ENCODE measurements at regions not wholly inside any gene's neighbourhood (a gene's known extent, or its start where the extent isn't known, plus 50 kb on each side); places are given as distances from the start of the nearest gene placed in this dataset.
"Not testable (repeated sequence)": the region's sequence is repeated elsewhere in the genome, so short reads cannot be mapped to it uniquely, and the experiment has no call there.

GRCh38 chr2:111445191-111445929, 324.6 kb downstream of the BCL2L11 start:
- TF ChIP-seq CTCF (IDR thresholded peaks at IDR 0.05; ENCODE audit: insufficient read depth, low read length); POLR2AphosphoS5 (IDR thresholded peaks at IDR 0.05; ENCODE audit: low read depth); REST (IDR thresholded peaks at IDR 0.05; ENCODE audit: insufficient replicate concordance, low read depth); GABPA (IDR thresholded peaks at IDR 0.05; ENCODE audit: low read depth); SPI1 (IDR thresholded peaks at IDR 0.05; ENCODE audit: borderline replicate concordance, low read depth): not testable (repeated sequence)
